HEK293T (cell line): ENCODE measurements at regions not wholly inside any gene's neighbourhood (a gene's known extent, or its start where the extent isn't known, plus 50 kb on each side); places are given as distances from the start of the nearest gene placed in this dataset.

Source experiments
- CTCF ChIA-PET: fragments of 350-600 bp; formaldehyde crosslinking; extraction: SDS; loops from one replicate; lab custom pipeline; 2021; ENCODE audit warnings: antibody characterized with exemption, inconsistent platforms; lab: Yijun Ruan, JAX
- POLR2A ChIA-PET: fragments of 350-600 bp; formaldehyde crosslinking; extraction: SDS; loops from one replicate; lab custom pipeline; 2020; ENCODE audit warnings: antibody characterized with exemption, inconsistent platforms; lab: Yijun Ruan, JAX
- DNase-seq: peaks from one replicate; pipeline ENCODE4 v3.0.0; 2012; ENCODE audit warnings: mixed read lengths; ENCODE audit errors: extremely low spot score
- ARNT ChIP-seq: fragments of 450-650 bp; IDR thresholded peaks from 2 replicates; pipeline ENCODE4 v1.6.1; 2017; ENCODE audit warnings: mild to moderate bottlenecking
- BHLHE40 ChIP-seq: fragments of 450-650 bp; IDR thresholded peaks from 2 replicates; pipeline ENCODE4 v1.6.1; 2016; ENCODE audit warnings: mild to moderate bottlenecking, moderate library complexity, borderline replicate concordance
- CTBP1 ChIP-seq: fragments of 450-650 bp; IDR thresholded peaks from 2 replicates; pipeline ENCODE4 v1.6.1; 2016; ENCODE audit warnings: borderline replicate concordance
- ELF4 ChIP-seq: fragments of 450-650 bp; IDR thresholded peaks from 2 replicates; pipeline ENCODE4 v1.6.1; 2017; ENCODE audit warnings: antibody characterized with exemption
- FOXA1 ChIP-seq: fragments of 450-650 bp; IDR thresholded peaks from 2 replicates; pipeline ENCODE4 v1.6.1; 2016; ENCODE audit warnings: mild to moderate bottlenecking
- FOXK2 ChIP-seq: fragments of 450-650 bp; IDR thresholded peaks from 2 replicates; pipeline ENCODE4 v1.6.1; 2016; ENCODE audit warnings: mild to moderate bottlenecking
- FOXM1 ChIP-seq: fragments of 450-650 bp; IDR thresholded peaks from 2 replicates; pipeline ENCODE4 v1.6.1; 2017; ENCODE audit warnings: mild to moderate bottlenecking, borderline replicate concordance
- HDGF ChIP-seq: fragments of 450-650 bp; IDR thresholded peaks from 2 replicates; pipeline ENCODE4 v1.6.1; 2017; ENCODE audit warnings: antibody characterized with exemption, borderline replicate concordance
- L3MBTL2 ChIP-seq: fragments of 450-650 bp; conservative IDR thresholded peaks from 2 replicates; pipeline ENCODE4 v1.6.1; 2016; ENCODE audit warnings: mild to moderate bottlenecking
- LEF1 ChIP-seq: fragments of 450-650 bp; IDR thresholded peaks from 2 replicates; pipeline ENCODE4 v1.6.1; 2017; ENCODE audit warnings: mild to moderate bottlenecking, borderline replicate concordance
- NFRKB ChIP-seq: fragments of 450-650 bp; IDR thresholded peaks from 2 replicates; pipeline ENCODE4 v1.6.1; 2016; ENCODE audit warnings: mild to moderate bottlenecking, moderate library complexity
- PKNOX1 ChIP-seq: fragments of 450-650 bp; IDR thresholded peaks from 2 replicates; pipeline ENCODE4 v1.6.1; 2016
- SP1 ChIP-seq: fragments of 450-650 bp; IDR thresholded peaks from 2 replicates; pipeline ENCODE4 v1.6.1; 2017
- SUZ12 ChIP-seq: fragments of 450-650 bp; IDR thresholded peaks from 2 replicates; pipeline ENCODE4 v1.6.1; 2016; ENCODE audit warnings: mild to moderate bottlenecking
- TARDBP ChIP-seq: fragments of 450-650 bp; IDR thresholded peaks from 2 replicates; pipeline ENCODE4 v1.6.1; 2016
- ZNF384 ChIP-seq: fragments of 450-650 bp; IDR thresholded peaks from 2 replicates; pipeline ENCODE4 v1.6.1; 2016

DNA sequence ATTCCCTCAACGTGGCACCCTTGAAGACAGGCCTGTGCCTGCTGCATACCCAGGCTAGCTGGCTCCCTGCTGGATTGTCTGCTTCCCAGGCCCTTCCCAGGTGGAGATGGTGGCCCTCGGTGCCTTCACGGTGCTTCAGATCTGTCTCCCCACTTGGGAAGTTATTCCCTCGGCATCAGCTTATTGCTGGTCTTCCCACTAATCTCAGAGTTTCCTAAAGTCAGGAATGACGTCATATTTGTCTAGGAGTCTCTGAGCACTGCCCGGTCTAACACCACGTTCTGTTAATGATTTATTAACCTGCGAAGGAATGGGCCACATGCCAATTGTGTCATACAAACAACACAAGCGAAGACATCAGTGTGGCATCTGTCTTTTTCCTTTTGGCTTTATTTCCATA is 269.8 kb upstream of the ID2 start:
- TF ChIP-seq L3MBTL2 (no peak), FOXK2 (no peak), CTBP1 (no peak), FOXM1 (no peak), SUZ12 (no peak), LEF1 (no peak), ELF4 (no peak), PKNOX1 (no peak), NFRKB (no peak)
- DNase-seq: no peak
- CTCF ChIA-PET: no interaction called here
- POLR2A ChIA-PET: no interaction called here

GRCh38 chr2:8412586-8412985 is 269.3 kb upstream of the ID2 start:
- ChIA-PET POLR2A (no interaction called here), CTCF (no interaction called here)
- DNase-seq: no peak
- TF ChIP-seq BHLHE40 (no peak), HDGF (no peak), FOXK2 (no peak), ELF4 (no peak), FOXA1 (no peak), PKNOX1 (no peak), ZNF384 (no peak), ARNT (no peak), SUZ12 (no peak), SP1 (no peak), TARDBP (no peak), NFRKB (no peak), LEF1 (no peak), L3MBTL2 (no peak)

DNA sequence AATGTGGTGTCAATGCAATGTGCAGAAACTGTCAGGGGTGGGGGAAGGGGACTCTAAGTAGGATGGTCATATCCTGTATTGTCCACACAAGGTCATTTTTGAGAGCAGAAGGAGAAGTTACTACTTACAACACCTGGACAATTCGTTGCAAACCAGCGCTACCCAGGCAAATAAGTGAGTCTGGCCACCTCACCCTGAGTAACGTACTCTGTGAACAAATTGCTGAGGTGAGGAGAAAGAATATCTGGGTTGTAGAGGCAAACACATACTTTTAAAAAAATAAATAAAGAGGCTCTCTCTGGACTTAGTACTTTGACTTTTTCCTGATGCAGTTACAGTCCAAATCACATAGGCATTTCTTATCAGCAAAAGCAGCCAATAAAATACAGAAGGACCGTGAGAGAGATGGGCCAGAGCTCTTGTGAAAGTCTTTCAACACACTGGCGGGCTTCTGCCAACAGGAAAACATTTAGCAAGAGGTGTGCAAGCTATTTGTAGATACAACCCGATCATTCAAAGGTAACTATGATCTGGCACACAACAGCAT is 268.2 kb upstream of the ID2 start:
- ChIA-PET CTCF (no interaction called here), POLR2A (no interaction called here)
- no peak for DNase-seq

DNA sequence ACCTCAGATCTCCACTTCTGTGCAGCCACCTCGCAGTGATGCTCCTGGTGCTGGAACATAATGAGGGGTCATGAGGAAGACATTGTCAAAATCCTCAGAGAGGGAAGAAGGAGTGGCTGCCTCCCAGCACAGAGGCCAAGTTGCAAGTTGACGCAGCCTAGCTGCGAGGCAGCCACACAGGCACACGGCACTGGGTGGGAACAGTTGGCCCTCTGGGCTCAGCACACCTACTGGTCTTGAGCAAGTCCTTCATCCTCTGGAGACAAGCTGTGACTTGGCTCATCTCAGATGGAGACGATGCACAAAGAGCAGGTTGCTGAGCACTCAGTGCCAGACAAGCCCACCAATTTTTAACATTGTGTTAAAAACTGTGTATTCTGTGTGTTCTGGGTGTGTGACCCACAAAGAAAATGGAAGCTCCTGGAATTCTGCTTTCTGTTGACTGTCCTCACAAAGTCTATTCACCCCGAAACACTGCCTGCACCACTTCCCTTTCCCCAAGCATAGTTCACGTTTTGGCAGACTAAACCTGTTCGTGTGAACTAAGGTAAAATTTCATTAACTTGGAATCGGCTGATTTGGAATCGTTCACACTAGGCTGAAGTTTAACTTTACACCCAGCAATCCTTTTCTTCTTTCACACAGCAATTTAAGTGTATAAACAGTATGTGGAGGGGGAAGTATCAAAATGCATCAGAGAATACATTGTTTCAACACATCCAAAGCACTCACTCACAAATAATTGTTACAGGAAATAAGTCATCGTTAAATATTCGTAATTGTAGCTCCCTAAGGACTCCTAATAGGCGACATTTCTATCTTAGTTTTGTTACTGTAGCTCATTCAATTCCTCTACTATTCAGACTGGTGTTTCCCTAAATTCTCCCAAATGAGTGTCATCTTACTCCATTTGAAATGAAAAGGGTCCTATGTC is 266.6 kb upstream of the ID2 start:
- POLR2A ChIA-PET: no interaction called here
- DNase-seq: no peak
- no peak for TF ChIP-seq ARNT
- no peak for TF ChIP-seq CTBP1
- no peak for TF ChIP-seq PKNOX1
- no peak for TF ChIP-seq FOXK2
- no peak for TF ChIP-seq TARDBP
- CTCF ChIA-PET: no interaction called here

More for the DNA sequence above, 268.2 kb upstream of the ID2 start:
- no peak for TF ChIP-seq PKNOX1
- no peak for TF ChIP-seq L3MBTL2
- TF ChIP-seq NFRKB: no peak
- TF ChIP-seq FOXK2: no peak
- no peak for TF ChIP-seq SP1
- TF ChIP-seq BHLHE40: no peak

DNA sequence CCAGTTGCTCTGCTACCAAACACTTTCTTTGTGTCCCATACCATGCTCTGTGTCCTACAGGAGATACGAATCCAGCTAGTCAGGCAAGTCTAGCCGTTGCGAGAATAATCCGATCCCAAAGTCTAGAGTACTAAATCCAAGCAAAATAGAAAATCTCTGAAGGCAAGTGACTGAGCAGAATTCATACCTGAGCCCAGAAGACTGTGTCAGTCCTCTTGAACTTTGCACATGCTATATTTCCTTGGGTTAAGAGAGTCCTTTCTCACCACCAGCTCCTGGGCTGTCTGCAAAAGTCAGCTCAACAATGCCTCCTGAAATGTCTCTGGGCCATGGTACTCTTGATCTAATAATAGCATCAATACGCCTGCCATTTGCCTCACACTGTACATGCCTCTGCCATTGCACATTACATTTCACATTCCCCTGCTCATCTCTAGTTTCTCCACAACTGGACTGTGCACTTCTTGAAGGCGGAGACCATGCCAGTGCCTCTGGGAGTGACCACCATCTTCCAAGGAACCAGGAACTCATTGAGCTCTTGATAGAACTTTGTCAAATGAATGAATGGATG is 265.8 kb upstream of the ID2 start:
- TF ChIP-seq FOXM1 (no peak), BHLHE40 (no peak), PKNOX1 (no peak), SP1 (no peak), LEF1 (no peak), L3MBTL2 (no peak), CTBP1 (no peak), ARNT (no peak), ELF4 (no peak), SUZ12 (no peak), TARDBP (no peak), FOXA1 (no peak), ZNF384 (no peak), NFRKB (no peak), HDGF (no peak), FOXK2 (no peak)
- DNase-seq: no peak
- CTCF ChIA-PET: interaction anchor here (0.5 kb wide), 1 partner anchor 30 kb away, joined by 4 read pairs; no protein-coding TSS in a partner anchor
- POLR2A ChIA-PET: no interaction called here
